Upper lobe of left lung (tissue), 6 donors: ENCODE measurements at regions not wholly inside any gene's neighbourhood (a gene's known extent, or its start where the extent isn't known, plus 50 kb on each side); places are given as distances from the start of the nearest gene placed in this dataset.

ENCODE experiments used
- ATAC-seq, 2 donors: fragments of 200-7000 bp; cut with Tn5 transposase; one replicate each; pipeline ENCODE4 v1.9.1; 2022; ENCODE audit warnings: mild to moderate bottlenecking in 2 of 2, moderate library complexity in 2 of 2; ENCODE audit not compliant: low FRiP score in 2 of 2
- DNase-seq, 2 donors: peaks; one replicate each; pipeline ENCODE4 v3.0.0-alpha.2; 2019 to 2020
- H3K27ac ChIP-seq, 4 donors: fragments of 200-600 bp; sonication (generic); one replicate each; pipeline ENCODE4 v1.5.1; 2016 to 2019
- H3K27me3 ChIP-seq, 4 donors: fragments of 200-600 bp; sonication (generic); one replicate each; pipeline ENCODE4 v1.5.1; 2017 to 2019
- H3K36me3 ChIP-seq, 4 donors: fragments of 200-600 bp; sonication (generic); one replicate each; pipeline ENCODE4 v1.5.1; 2016 to 2019
- H3K4me1 ChIP-seq, 4 donors: fragments of 200-600 bp; sonication (generic); one replicate each; pipeline ENCODE4 v1.5.1; 2018 to 2019
- H3K4me3 ChIP-seq, 4 donors: fragments of 200-600 bp; sonication (generic); one replicate each; pipeline ENCODE4 v1.5.1; 2017 to 2019; ENCODE audit warnings: mild to moderate bottlenecking in 2 of 4, moderate library complexity in 1 of 4
- H3K9me3 ChIP-seq, 4 donors: fragments of 200-600 bp; sonication (generic); one replicate each; pipeline ENCODE4 v1.5.1; 2018 to 2019
- EP300 ChIP-seq, 4 donors: sonication (generic); formaldehyde crosslinking; IDR thresholded peaks; one replicate each; pipeline ENCODE4 v1.5.1; 2017; ENCODE audit warnings: antibody characterized with exemption in 4 of 4, control low read depth in 2 of 4
- POLR2A ChIP-seq, 4 donors: fragments of 450-650 bp; IDR thresholded peaks; one replicate each; pipeline ENCODE4 v1.5.1; 2016 to 2017; ENCODE audit warnings: antibody characterized with exemption in 4 of 4, mild to moderate bottlenecking in 2 of 4
- POLR2AphosphoS5 ChIP-seq, 2 donors: sonication (generic); formaldehyde crosslinking; IDR thresholded peaks; one replicate each; pipeline ENCODE4 v1.5.1; 2017; ENCODE audit warnings: antibody characterized with exemption in 2 of 2
- WGBS, 2 donors: methylation state at CpG; one replicate each; pipeline ENCODE4 v1.1.5; 2017 to 2018; 5-methylcytosine and 5-hydroxymethylcytosine counted together
- TF ChIP-seq, protein P1 (sequence below), 6 experiments: fragments of 450-650 bp in 4 of 6; fragments of 200-600 bp in 2 of 6; sonication (generic) in 2 of 6; IDR thresholded peaks; one replicate each; pipeline ENCODE4 v1.5.1; 2016 to 2019; ENCODE audit warnings: antibody characterized with exemption in 6 of 6
- donor health status: DM: no; HTN: no; CAD: no; lungs with moderate emphysema.
- donor health status: DM: no; HTN: yes; CAD: no; lungs with severe emphysema.

DNA sequence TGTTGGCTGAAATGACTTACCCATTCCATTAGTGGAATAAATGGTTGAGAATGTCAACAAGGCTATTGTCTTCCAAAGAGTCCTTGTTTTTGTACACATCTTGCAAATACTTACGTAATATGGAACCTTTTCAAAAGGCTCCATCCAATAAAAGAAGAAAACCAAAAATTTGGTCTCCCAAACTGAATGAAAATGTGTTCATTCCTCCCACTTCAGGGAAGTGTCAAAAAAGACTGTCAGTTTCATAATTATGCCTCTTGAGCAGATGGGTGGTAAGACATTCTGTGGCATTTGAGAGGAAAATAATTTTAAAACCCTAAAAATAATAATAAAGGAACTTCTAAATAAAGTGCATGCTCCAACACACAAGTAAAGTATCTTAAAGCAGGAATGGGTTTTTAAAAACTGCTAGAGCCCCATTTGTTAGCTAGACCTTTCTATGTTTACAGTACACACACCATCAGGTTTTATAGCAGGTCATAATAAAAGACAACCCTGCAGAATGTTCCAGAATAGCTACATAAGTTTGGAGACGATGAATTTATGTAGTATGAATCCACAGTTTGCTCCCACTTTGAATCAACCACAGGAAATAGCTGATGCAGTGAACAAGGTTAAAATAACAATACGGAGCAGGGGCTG is 843.7 kb downstream of the LRRTM4 start:
- H3K27me3 ChIP-seq: no peaks in the 10 kb centered on the region
- WGBS, 2 donors: 39 to 47% methylated on average over 3 of the region's 3 CpGs
- no peaks in the 10 kb centered on the region for H3K4me1 ChIP-seq
- no peak overlapping the region for H3K27ac ChIP-seq
- no peaks in the 10 kb centered on the region for H3K36me3 ChIP-seq
- TF ChIP-seq EP300 (IDR thresholded peaks at IDR 0.05) (no peak), POLR2A (IDR thresholded peaks at IDR 0.05) (no peak), POLR2AphosphoS5 (IDR thresholded peaks at IDR 0.05) (no peak)
- TF ChIP-seq, protein P1, sequence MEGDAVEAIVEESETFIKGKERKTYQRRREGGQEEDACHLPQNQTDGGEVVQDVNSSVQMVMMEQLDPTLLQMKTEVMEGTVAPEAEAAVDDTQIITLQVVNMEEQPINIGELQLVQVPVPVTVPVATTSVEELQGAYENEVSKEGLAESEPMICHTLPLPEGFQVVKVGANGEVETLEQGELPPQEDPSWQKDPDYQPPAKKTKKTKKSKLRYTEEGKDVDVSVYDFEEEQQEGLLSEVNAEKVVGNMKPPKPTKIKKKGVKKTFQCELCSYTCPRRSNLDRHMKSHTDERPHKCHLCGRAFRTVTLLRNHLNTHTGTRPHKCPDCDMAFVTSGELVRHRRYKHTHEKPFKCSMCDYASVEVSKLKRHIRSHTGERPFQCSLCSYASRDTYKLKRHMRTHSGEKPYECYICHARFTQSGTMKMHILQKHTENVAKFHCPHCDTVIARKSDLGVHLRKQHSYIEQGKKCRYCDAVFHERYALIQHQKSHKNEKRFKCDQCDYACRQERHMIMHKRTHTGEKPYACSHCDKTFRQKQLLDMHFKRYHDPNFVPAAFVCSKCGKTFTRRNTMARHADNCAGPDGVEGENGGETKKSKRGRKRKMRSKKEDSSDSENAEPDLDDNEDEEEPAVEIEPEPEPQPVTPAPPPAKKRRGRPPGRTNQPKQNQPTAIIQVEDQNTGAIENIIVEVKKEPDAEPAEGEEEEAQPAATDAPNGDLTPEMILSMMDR (IDR thresholded peaks at IDR 0.05): no peak
- DNase-seq (no peak), ATAC-seq (no peak)
- no peaks in the 10 kb centered on the region for H3K9me3 ChIP-seq
- no peak overlapping the region for H3K4me3 ChIP-seq

DNA sequence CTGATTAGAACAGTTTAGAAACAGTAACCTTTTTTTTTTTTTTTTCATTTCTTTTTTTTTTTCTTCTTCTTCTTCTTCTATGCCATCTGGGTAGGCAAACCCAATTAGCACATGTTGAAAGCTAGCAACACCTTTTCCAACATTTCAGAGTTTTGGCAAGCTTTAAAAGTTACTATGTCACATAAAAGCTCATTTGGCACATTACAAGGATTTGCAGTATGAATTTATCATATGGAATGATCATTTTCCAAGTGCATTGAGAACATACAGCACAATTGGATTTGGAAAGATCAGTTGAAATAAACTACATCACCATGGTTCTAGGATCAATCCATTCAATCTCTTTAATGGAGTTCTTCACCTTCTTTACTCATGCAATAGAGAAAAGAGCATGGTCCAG is 847.0 kb downstream of the LRRTM4 start:
- H3K9me3 ChIP-seq: no peaks in the 10 kb centered on the region
- DNase-seq (no peak), ATAC-seq (no peak)
- H3K27ac ChIP-seq: no peak overlapping the region
- no peak overlapping the region for H3K4me3 ChIP-seq
- no peaks in the 10 kb centered on the region for H3K27me3 ChIP-seq
- no peak for TF ChIP-seq POLR2A (IDR thresholded peaks at IDR 0.05)
- no peak for TF ChIP-seq POLR2AphosphoS5 (IDR thresholded peaks at IDR 0.05)
- TF ChIP-seq EP300 (IDR thresholded peaks at IDR 0.05): no peak
- TF ChIP-seq, protein P1 (IDR thresholded peaks at IDR 0.05): no peak
- H3K36me3 ChIP-seq: no peaks in the 10 kb centered on the region
- no peaks in the 10 kb centered on the region for H3K4me1 ChIP-seq

DNA sequence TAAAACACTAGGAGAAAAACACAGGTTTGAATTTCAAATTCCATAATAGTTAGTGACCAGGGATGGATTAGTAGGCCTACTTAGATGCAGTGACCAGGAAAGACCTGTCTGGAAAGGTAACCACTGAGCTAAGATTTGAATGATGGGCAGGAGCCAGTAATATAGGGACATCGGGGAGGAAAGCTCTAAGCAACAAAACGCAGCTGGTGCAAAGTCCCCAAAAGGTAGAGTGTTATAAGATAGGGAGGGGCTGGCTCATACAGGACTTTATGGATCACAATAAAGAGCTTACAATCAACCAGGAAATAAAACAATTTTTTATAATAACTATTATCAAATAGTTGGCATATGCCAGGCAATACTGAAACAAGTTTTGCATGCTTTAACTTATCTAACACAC is 849.4 kb downstream of the LRRTM4 start:
- H3K36me3 ChIP-seq: no peaks in the 10 kb centered on the region
- H3K9me3 ChIP-seq: no peaks in the 10 kb centered on the region
- no peak for DNase-seq
- no peak overlapping the region for H3K4me3 ChIP-seq
- 95 to 96% methylated on average over 2 of the region's 2 CpGs for whole genome bisulfite sequencing, 2 donors
- no peaks in the 10 kb centered on the region for H3K27me3 ChIP-seq
- ATAC-seq: no peak
- H3K4me1 ChIP-seq: no peaks in the 10 kb centered on the region
- H3K27ac ChIP-seq: no peak overlapping the region
- no peak for TF ChIP-seq EP300 (IDR thresholded peaks at IDR 0.05)
- no peak for TF ChIP-seq POLR2AphosphoS5 (IDR thresholded peaks at IDR 0.05)
- no peak for TF ChIP-seq POLR2A (IDR thresholded peaks at IDR 0.05)
- TF ChIP-seq, protein P1 (IDR thresholded peaks at IDR 0.05): no peak

DNA sequence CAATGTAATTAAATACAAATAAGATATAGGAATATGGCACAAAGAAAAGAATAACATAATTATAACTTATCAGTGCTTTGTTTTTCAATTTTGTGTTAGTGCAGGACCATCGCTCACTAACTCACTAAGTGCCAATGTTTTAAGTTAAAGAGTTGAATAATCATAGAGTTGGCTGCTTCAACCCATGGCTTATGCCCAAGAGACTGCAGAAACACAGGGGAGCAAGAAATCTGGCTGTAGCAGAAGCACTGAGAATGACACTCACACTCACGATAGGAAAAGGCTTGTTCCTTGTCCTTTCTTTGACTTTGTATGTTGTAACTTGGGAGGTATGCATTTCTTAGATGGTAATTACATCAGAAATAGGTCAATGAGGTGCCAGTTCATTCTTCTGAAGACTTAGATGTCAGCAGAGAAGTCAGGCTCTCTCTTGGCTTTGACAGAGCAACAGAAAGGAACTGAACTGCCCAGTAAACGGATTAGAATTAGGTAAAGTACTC is 852.2 kb downstream of the LRRTM4 start:
- Histone ChIP-seq H3K36me3 (no peaks in the 10 kb centered on the region), H3K4me3 (no peak overlapping the region), H3K27me3 (no peaks in the 10 kb centered on the region), H3K9me3 (no peaks in the 10 kb centered on the region), H3K4me1 (no peaks in the 10 kb centered on the region), H3K27ac (no peak overlapping the region)
- WGBS, 2 donors: 49 to 58% methylated on average over 3 of the region's 3 CpGs
- no peak for TF ChIP-seq EP300 (IDR thresholded peaks at IDR 0.05)
- no peak for TF ChIP-seq POLR2AphosphoS5 (IDR thresholded peaks at IDR 0.05)
- TF ChIP-seq, protein P1 (IDR thresholded peaks at IDR 0.05): no peak
- no peak for TF ChIP-seq POLR2A (IDR thresholded peaks at IDR 0.05)
- ATAC-seq (no peak), DNase-seq (no peak)

DNA sequence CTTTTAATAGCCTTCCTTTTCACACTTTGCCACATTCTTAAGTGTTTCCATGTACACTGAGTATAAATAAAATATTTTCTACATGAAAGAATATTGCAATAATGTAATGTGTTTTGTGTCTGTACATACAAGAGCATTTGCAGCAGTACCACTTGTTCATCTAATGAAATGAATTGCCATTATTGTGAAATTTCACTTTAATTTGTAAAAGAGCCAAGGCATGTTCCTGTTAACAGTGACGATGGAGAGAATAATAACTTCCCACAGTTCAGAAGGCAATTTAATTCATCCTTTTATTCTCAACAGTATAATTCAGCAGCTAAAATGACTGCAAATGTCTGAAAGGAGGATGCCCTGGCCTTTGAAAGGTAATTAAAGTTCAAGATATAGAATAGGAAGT is 853.9 kb downstream of the LRRTM4 start:
- Histone ChIP-seq H3K36me3 (no peaks in the 10 kb centered on the region), H3K4me3 (no peak overlapping the region), H3K9me3 (no peaks in the 10 kb centered on the region), H3K27me3 (no peaks in the 10 kb centered on the region), H3K4me1 (no peaks in the 10 kb centered on the region), H3K27ac (no peak overlapping the region)
- WGBS, 2 donors: 56 to 62% methylated on average over 1 of the region's 1 CpG
- ATAC-seq: no peak
- TF ChIP-seq EP300 (IDR thresholded peaks at IDR 0.05): no peak
- no peak for DNase-seq
